Chondrocyte (in vitro differentiated cells): ENCODE measurements at regions not wholly inside any gene's neighbourhood (a gene's known extent, or its start where the extent isn't known, plus 50 kb on each side); places are given as distances from the start of the nearest gene placed in this dataset.
A peak's percentile ranks its signal among the peaks of the same experiment; 100 is the strongest.

Source experiments
- DNase-seq: peaks from one replicate; pipeline ENCODE4 v3.0.0; 2021; ENCODE audit warnings: mixed read lengths, low spot score
- H3K27ac Mint-ChIP-seq: one replicate; pipeline ENCODE4 v1.8.0; 2021; ENCODE audit warnings: mild to moderate bottlenecking, moderate library complexity, mixed read lengths; ENCODE audit not compliant: unreplicated experiment
- H3K27me3 Mint-ChIP-seq: 2 replicates; pipeline ENCODE4 v1.8.0; 2021; ENCODE audit warnings: low read depth, mixed read lengths
- H3K36me3 Mint-ChIP-seq: 2 replicates; pipeline ENCODE4 v1.8.0; 2021; ENCODE audit warnings: low read depth, mixed read lengths
- H3K4me1 Mint-ChIP-seq: 2 replicates; pipeline ENCODE4 v1.8.0; 2021; ENCODE audit warnings: low read depth, mild to moderate bottlenecking, mixed read lengths
- H3K4me3 Mint-ChIP-seq: one replicate; pipeline ENCODE4 v1.8.0; 2021; ENCODE audit warnings: mild to moderate bottlenecking, moderate library complexity, mixed read lengths; ENCODE audit not compliant: unreplicated experiment
- H3K9me3 Mint-ChIP-seq: 2 replicates; pipeline ENCODE4 v1.8.0; 2021; ENCODE audit warnings: low read depth, mixed read lengths
- TF ChIP-seq, protein P1 (sequence below): fragments of 200-600 bp; sonication (generic); IDR thresholded peaks from 2 replicates; pipeline ENCODE4 v1.5.0; 2021; ENCODE audit warnings: antibody characterized with exemption, mild to moderate bottlenecking, moderate library complexity

DNA sequence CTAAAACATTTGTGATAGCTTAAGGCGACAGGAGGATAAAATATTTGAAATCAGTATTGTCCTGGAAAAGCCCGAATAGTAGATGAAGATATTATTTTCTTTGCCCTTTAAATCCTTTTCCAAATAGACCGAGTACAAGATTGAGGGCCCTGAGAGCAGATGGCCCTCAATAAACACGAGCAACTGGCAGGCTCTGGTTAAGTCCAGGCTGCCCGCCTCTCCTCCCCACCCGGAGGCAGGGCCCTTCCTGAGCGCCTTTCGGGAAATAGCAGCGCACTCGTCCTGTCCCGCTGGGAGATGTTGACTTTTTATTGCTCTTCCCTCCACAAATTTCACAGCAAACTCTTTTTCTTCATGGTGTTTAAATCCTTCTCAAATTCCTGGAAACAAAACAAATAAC lies 50.8 kb upstream of the MAX start:
- Mint-ChIP-seq H3K4me1 (peaks cover 9% of the 10 kb centered on the region), H3K4me3 (no peak overlapping the region), H3K9me3 (no peaks in the 10 kb centered on the region), H3K27ac (no peak overlapping the region), H3K27me3 (peaks cover 12% of the 10 kb centered on the region), H3K36me3 (no peaks in the 10 kb centered on the region)
- TF ChIP-seq, protein P1, sequence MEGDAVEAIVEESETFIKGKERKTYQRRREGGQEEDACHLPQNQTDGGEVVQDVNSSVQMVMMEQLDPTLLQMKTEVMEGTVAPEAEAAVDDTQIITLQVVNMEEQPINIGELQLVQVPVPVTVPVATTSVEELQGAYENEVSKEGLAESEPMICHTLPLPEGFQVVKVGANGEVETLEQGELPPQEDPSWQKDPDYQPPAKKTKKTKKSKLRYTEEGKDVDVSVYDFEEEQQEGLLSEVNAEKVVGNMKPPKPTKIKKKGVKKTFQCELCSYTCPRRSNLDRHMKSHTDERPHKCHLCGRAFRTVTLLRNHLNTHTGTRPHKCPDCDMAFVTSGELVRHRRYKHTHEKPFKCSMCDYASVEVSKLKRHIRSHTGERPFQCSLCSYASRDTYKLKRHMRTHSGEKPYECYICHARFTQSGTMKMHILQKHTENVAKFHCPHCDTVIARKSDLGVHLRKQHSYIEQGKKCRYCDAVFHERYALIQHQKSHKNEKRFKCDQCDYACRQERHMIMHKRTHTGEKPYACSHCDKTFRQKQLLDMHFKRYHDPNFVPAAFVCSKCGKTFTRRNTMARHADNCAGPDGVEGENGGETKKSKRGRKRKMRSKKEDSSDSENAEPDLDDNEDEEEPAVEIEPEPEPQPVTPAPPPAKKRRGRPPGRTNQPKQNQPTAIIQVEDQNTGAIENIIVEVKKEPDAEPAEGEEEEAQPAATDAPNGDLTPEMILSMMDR, result no peak
- DNase-seq, result no peak

DNA sequence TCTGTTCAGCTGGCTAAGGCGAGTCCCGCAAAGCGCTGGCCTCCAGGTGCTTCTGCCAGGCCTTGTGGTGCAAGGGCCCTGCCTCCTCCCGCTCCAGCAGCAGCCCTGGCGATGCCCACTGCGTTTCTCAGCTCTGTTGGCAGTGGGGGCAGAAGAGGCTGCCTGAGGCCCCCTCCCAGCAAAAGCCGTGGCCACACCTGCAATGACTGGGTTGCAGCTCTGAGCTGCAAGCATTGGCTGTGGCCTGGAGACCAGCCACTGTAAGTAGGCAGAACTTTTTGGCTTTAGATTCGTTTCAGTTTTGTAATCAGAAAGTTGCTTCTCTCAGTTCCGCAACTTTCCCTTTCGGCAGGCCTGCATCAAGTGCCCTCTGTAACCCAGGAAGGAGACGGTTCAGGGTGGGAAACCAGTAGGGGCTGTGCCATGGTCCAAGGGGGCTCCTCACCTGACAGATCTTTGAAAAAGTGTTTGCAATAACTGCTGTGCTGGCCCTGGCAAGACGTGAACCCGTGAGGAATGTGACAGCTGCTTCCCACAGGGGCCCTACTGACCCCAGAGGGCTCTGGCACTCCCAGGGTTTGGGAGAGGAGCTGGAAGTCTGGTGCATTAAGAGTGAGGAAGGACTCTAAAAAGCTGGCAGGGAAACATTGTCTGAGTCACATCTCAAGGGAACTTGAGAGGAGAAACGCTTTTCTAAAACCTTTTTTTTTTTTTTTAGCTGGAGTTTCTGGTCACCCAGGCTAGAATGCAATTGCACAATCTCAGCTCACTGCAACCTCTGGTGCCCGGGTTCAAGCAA lies 54.5 kb upstream of the MAX start:
- no peak overlapping the region for H3K4me3 Mint-ChIP-seq
- TF ChIP-seq, protein P1, result no peak
- peaks cover 9% of the 10 kb centered on the region for H3K4me1 Mint-ChIP-seq
- no peaks in the 10 kb centered on the region for H3K9me3 Mint-ChIP-seq
- no peaks in the 10 kb centered on the region for H3K36me3 Mint-ChIP-seq
- H3K27me3 Mint-ChIP-seq, result no peaks in the 10 kb centered on the region
- peak overlapping the region; percentile 90 for H3K27ac Mint-ChIP-seq
- no peak for DNase-seq

DNA sequence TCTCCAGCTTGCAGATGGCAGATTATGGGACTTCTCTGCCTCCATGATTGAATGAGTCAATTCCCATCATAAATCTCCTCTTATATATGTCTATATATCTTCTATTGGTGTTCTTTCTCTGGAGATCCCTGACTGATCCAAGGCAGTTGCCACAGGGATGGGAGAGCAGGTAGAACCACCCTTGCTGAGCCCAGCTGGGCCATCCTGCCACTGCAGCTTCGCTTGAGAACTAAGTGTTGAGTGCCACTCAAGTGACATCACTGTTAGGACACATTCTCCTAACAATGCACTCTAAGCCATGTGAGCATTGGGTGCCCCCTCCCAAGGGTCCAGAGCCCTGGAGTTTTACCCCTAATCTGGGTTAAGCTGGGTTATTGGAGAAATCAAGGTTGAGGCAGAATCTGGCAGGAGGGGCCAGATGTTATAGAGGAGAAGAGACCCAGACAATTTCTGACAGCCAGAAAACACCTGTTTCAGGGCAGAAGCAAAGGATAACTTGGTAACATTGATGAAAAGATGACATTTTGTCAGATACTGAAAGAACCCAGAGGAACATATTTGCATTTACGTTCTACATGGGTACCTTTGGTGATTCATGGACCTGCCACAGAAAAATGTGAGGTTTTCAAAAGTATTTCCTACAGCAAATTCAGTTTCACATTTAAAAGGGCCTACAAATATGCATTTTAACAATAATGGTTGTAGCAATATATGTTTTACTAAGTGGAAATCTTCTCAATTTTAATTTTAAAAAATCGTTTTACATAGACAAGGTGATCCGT lies 57.2 kb upstream of the MAX start:
- TF ChIP-seq, protein P1, result no peak
- DNase-seq, result no peak
- Mint-ChIP-seq H3K9me3 (no peaks in the 10 kb centered on the region), H3K4me3 (no peak overlapping the region), H3K27me3 (peaks cover 2% of the 10 kb centered on the region), H3K27ac (no peak overlapping the region), H3K36me3 (no peaks in the 10 kb centered on the region), H3K4me1 (peaks cover 9% of the 10 kb centered on the region)

DNA sequence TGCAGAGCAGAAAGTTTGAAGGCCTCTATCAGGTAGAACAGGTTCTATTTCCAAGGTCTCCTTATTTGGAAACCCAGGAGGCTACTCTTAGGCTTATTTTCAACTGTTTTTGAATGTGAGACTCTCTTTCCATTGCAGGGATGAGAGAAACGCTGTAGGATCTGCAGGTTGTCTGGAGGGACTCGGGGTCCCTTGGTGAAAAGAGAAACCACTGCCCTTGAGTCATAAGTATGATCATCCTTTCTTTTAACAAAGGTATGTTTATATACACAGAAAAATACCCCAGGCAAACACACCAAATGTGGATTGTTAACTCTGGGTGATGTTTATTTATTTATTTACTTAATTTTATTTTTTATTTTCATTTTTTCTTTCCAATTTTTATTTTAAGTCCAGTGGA lies 57.8 kb upstream of the MAX start:
- TF ChIP-seq, protein P1, result no peak
- Mint-ChIP-seq H3K9me3 (no peaks in the 10 kb centered on the region), H3K4me3 (no peak overlapping the region)

DNA sequence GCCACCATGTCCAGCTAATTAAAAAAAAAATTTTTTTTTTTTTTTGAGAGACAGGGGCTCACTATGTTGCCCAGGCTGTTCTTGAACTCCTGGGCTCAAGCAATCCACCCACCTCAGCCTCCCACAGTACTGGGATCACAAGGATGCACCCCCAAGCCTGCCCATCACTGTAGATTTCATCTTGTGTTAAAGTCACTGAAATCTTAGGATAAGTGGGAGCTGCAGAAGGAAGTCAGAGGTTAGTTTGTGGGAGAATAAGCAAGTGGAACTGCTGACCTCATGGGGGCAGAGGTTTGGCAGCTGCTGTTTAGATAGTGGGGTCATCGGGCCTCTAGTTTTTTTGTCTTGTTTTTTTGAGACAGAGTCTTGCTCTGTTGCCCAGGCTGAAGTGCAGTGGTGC lies 59.7 kb upstream of the MAX start:
- DNase-seq, result no peak
- TF ChIP-seq, protein P1, result no peak
- H3K4me3 Mint-ChIP-seq, result no peak overlapping the region
- no peaks in the 10 kb centered on the region for H3K36me3 Mint-ChIP-seq
- H3K27me3 Mint-ChIP-seq, result peaks cover 2% of the 10 kb centered on the region
- H3K27ac Mint-ChIP-seq, result no peak overlapping the region
- H3K9me3 Mint-ChIP-seq, result no peaks in the 10 kb centered on the region
- H3K4me1 Mint-ChIP-seq, result peaks cover 3% of the 10 kb centered on the region

More for the DNA sequence above, 57.8 kb upstream of the MAX start:
- DNase-seq, result no peak
- peaks cover 9% of the 10 kb centered on the region for H3K4me1 Mint-ChIP-seq
- H3K27me3 Mint-ChIP-seq, result peaks cover 2% of the 10 kb centered on the region
- no peaks in the 10 kb centered on the region for H3K36me3 Mint-ChIP-seq
- no peak overlapping the region for H3K27ac Mint-ChIP-seq
